ENCODE measurements at regions not wholly inside any gene's neighbourhood (a gene's known extent, or its start where the extent isn't known, plus 50 kb on each side); places are given as distances from the start of the nearest gene placed in this dataset.

GRCh38 chr6:9564021-9564420 lies 850.9 kb downstream of the TFAP2A start:
- DNase-seq, result no peak

DNA sequence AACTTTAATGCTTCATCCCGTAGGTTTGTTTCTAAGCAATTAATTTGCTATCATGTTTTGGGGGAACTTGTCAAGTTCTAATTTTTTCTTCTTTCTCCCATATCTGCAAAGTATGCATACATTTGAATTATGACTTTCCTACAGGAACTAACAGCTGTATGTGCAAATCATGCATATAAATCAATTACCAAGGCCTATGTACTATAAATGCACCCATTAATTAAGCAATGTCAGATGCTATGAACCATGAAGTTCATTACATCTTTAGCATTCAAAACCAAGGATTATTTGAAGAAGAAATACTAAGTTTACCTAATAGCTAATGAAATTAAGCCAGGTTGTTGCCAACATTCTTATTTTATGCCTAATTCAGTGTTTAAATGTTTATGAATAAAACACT lies 851.3 kb downstream of the TFAP2A start:
- DNase-seq, result no peak

GRCh38 chr6:9554806-9555205 lies 860.1 kb downstream of the TFAP2A start:
- DNase-seq, result no peak

DNA sequence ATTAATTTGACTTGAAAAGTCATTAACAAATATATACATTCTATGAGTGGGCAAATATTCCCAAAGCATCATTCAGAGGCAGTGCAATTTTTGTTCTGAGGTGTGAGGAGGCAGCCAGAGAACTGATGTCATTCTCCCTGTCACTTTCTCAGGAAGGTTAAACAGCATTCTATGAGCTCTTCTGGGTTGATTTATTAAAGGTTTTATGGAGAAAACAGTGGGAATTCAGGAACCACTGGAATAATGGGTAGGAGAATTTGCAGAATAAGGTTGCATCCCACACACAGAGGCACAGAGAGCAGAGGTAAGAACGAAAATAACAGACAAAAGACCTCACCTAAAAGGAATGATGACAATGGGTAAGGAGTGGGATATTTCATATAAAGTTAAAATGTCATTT lies 860.6 kb downstream of the TFAP2A start:
- DNase-seq, result no peak

- DNase-seq, result no peak
Observed at GRCh38 chr6:9553002-9553401, 861.9 kb downstream of the TFAP2A start.

GRCh38 chr6:9543649-9544048 lies 871.2 kb downstream of the TFAP2A start:
- DNase-seq, result no peak

- no peak for DNase-seq
Observed at GRCh38 chr6:9540534-9541126, 874.2 kb downstream of the TFAP2A start.

GRCh38 chr6:9540126-9540525 lies 874.7 kb downstream of the TFAP2A start:
- DNase-seq, result no peak

GRCh38 chr6:9539231-9539755 lies 875.6 kb downstream of the TFAP2A start:
- no peak for DNase-seq

- DNase-seq, result no peak
Observed at GRCh38 chr6:9537381-9537780, 877.5 kb downstream of the TFAP2A start.

- no peak for DNase-seq
Observed at GRCh38 chr6:9535106-9535505, 879.8 kb downstream of the TFAP2A start.

- no peak for DNase-seq
Observed at GRCh38 chr6:9532621-9533557, 882.0 kb downstream of the TFAP2A start.

DNA sequence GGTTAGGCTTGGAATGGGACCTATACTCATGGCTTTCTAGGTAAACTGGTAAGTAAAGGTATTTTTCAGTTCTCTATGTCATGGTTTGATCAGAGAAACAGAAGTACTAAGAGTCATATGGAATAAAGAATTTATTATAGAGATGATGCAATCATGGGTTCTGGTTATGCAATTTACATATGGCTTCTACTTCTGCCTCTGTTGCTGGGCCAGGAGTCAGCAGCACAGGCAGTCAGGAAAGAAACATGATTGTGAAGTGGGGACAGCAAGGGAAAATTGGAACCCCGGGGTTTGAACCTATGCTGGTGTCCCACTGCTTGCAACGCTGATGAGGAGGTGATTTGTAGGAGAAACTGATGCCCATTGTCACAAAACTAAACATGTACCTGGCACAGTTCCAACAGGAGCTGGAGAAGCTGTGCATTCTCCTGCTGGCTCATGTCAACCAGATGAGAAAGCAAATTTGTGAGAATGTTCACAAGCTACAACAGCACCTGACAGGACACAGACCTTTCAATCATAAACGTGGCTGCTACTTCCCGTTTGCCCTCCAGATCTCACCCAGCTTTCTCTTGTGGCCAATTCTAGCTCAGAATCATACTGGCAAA lies 887.1 kb downstream of the TFAP2A start:
- no peak for DNase-seq

DNA sequence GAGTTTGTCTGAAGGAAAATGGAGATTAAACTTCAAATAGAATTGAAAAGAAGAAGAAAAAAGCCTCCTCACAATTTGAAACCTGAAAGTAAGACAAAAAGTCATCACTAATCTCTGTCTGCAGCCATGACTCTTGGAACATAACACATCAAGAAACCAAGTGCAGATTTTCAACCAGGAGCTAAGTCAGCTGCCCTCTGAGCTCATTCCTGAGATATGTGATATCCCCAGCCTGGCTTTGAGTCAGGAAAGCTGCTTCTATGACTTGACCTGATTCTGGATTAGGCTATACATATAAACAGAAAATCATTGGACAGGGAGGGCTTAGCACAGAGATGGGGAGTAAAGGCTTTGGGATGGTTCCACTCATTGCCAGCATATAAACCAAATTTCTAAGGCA lies 891.4 kb downstream of the TFAP2A start:
- no peak for DNase-seq

DNA sequence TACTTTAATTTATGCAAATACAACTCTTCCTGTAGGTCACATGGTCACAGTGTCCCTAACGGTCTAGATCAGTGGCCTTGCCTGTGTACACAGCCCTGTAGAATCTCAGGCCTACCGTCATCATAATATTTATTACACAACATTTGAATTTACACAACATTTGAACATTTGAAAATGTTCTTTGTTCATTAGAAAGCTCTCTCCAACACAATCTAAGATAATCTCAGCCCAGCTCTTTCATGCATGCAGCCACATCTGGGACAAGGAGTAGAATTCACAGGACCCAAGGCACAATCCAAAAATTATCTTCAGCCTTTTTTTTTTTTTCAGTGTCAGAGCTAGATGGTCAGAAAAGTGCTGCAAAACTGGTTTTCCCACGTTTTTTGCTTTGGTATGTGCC lies 892.8 kb downstream of the TFAP2A start:
- DNase-seq, result no peak

DNA sequence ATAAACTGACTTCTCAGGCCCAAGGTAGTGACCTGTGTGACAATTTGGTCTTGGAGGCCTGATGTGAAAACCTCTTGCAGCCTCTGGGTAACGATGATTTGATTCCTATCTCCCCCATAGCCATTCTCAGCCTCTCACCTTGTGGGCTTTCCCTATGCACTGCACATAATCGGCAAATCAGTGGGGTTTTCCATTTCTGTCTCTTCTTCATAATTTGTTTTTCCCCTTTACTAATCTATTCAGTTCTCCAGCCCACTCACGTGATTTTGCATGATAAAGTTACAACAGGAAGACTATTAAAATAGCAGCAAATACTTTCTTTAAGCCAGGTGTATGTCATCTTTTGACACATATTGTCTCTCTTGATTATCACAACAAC lies 893.7 kb downstream of the TFAP2A start:
- DNase-seq, result no peak

DNA sequence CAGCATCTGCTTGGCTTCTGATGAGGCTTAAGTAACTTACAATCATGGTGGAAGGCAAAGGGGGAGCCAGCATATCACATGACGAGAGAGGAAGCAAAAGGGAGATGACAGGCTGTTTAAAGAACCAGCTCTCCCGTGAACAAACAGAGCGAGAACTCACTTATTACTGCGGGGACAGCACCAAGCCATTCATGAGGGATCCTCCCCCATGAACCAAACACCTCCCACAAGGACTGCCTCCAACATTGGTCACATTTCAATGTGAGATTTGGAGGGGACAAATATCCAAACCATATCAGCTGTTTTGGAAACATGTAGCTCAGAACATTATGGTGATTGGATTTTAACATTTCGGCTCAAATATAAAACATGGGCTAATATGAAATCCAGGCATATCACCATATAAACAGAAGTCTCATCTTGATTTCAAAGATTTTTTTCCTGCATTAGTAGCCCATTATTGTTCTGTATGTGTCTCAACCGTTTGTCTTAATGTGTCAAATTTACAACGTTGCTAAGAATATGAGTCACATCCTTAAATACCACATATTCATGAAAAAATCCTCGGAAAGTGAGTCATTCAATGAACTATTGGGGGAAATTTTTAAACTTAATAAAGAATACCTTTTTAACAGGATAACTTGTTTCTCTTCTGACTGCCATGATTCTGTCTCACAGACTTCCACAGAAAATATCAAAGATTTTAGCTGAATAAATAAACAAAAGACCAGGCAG lies 894.3 kb downstream of the TFAP2A start:
- no peak for DNase-seq

DNA sequence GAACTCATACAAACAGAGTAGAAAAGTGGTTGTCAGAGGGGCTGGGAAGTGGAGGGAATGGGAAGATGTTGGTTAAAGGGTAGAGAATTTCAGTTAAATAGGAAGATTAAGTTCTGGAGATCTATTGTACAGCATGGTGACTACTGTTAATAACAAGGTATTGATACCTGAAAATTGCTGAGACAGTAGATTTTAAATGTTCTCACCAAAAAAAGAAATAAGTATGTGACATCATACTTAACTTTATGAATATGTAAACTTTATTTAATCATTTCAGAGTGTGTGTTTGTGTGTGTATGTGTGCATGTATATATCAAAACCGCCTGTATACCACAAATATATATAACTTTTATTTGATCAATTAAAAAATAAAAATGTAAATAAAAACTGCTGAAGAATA lies 896.4 kb downstream of the TFAP2A start:
- no peak for DNase-seq

DNA sequence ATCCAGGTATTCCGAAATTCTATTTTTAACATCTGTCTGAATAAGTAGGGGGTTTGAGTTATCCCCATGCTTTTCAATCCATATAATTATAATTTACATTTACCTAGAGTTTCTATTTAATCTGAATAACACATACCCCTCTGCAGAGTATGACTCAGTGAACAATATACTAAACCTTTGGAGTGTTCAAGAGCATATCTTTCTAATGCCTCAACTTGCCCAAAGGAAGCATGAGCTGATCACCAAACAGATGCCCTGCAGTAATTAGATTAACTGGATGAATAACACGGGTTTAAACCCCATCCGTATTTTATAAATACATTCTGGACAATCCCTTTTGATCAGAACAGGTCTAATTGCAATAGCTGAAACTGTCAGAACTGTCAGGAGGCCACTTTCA lies 897.1 kb downstream of the TFAP2A start:
- no peak for DNase-seq

GRCh38 chr6:9515633-9516606 lies 899.0 kb downstream of the TFAP2A start:
- no peak for DNase-seq

- no peak for DNase-seq
Observed at GRCh38 chr6:9514146-9514545, 900.7 kb downstream of the TFAP2A start.

- DNase-seq, result no peak
Observed at GRCh38 chr6:9511157-9511556, 903.7 kb downstream of the TFAP2A start.
